AML-193 (cell line): ENCODE measurements at regions not wholly inside any gene's neighbourhood (a gene's known extent, or its start where the extent isn't known, plus 50 kb on each side); places are given as distances from the start of the nearest gene placed in this dataset.
"Not testable (repeated sequence)": the region's sequence is repeated elsewhere in the genome, so short reads cannot be mapped to it uniquely, and the experiment has no call there.

ENCODE experiments used
- DNase-seq, 2 experiments: peaks; one replicate each; lab custom pipeline; 2025; lab: John Stamatoyannopoulos, UW

DNA sequence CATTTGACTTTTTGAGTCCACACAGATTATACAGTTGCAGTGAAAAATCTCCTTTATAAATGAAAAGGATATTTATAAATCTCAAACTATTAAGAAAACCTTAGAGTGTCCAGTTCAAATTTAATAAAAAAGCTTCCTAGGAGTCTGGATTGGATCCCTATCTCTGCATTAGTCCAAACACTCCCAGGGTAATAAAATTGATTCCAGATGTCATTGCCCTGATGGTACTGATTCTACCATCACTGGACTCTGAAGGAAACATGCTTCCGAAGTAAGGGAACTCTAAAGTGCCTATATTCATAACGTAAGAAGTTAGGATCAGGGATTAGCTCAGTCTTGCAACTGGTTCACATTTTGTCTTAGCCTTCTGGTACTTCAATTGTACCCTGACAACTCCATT, 1325.1 kb upstream of the MAP3K7 start:
- no peak for DNase-seq

DNA sequence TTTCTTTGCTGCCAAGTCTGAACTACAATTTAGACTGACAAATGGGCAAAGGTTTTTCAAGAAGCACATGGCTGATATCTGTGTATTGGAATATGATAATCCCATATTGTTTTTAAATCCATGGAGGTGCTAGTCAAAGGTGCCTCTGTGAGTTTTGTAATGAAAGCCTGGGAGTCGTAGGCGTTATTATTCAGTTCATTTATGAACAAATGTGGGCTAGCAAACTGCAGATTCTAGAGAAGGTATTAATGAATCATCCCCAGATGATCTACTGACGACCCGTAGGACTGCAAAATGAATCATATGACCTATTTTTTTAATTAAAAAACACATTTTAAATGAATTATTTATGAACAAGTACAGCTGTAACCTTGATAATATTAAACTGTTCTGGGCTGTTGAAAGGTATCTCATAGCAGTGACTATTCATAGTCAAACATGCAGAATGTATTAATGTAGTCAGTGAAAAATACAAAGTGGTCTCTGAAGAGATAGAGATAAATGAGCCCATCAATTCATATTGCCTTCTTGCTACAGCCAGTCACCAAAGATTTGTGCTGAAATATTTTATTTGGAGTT, 1317.8 kb upstream of the MAP3K7 start:
- no peak for DNase-seq

DNA sequence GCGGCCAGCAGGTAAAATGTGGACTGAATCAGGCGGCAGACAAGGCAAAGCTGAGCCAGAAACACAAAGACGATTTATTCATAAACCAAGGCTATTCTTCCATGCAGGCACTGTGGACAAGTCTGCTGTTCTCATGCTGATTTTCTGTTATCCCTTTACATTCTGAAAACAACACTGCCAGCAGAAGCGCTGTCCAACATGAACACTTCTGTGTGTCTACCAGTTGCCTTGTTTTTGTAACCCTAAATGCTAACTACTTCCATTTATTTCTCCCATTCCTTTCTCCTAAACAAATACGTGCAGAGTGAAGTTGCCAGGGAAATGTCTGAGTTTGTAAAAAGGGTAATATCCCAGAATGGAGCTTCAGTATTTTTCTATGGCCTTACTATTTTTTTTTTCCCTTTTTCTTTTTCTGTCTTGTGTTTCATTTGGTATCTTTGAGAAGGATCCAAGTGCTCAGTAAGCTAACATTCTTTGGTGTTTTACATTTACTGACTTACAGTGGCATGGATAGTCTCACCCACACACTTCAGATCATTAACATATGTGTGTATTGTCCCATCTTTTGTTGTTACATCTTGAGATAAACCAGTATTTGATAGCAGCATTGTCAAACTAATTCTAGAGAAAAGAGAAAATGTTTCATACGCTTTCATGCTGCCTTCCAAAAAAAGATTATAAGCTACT, 1308.9 kb upstream of the MAP3K7 start:
- DNase-seq: no peak

DNA sequence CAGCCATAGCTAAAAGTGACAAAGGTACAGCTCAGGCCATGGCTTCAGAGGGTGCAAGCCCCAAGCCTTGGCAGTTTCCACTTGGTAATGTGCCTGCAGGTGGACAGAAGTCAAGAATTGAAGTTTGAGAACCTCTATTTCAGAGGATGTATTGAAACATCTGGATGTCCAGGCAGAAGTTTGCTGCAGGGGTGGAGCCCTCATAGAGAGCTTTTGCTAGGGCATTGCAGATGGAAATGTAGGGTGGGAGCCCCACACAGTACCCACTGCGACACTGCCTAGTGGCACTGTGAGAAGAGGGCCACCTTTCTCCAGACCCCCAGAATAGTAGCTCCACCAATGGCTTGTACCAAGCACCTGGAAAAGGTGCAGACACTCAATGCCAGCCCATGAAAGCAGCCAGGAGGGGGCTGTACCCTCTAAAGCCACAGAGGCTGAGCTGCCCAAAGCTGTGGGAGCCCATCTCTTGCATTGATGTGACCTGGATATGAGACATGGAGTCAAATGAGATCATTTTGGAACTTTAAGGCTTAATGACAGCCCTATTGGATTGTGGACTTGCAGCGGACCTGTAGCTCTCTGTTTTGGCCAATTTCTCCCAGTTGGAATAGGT, 1299.4 kb upstream of the MAP3K7 start:
- DNase-seq: no peak

DNA sequence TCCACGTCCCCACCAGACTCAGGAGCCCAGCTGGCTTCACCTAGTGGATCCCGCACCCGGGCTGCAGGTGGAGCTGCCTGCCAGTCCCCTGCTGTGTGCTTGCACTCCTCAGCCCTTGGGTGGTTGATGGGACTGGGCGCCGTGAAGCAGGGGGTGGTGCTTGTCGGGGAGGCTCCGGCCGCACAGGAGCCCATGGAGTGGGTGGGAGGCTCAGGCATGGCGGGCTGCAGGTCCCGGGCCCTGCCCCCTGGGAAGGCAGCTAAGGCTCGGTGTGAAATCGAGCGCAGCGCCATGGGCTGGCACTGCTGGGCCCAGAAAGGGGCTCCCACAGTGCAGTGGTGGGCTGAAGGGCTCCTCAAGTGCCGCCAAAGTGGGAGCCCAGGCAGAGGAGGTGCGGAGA, 1294.9 kb upstream of the MAP3K7 start:
- not testable (repeated sequence) for DNase-seq

DNA sequence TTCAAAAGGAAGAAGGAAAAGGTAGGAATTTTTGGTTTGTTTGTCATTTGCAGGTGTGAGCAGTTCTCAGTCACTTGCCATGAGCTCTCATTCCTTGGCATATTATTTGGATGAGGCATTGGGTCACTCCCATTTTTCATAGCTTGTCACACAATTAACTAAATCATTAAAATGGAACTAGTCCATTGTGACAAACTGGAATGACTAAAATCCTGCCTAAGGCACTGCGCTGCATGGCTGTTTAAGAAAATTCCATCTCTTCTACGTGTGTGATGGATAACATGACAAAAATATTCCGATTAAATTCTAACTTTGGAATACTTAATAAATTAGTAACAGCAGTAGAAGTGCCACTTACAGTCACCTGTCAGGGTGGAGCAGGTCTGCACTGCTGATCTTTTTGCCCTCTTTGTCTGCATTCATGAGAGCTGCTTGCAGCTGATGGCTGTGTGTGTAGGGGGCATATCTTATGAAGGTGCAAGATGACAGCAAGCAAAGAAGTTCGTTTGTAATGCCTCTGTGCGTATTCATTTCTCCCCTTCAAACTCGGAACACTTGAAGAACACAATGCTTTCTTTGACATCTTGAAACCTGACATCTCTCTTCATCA, 1292.6 kb upstream of the MAP3K7 start:
- DNase-seq: no peak

DNA sequence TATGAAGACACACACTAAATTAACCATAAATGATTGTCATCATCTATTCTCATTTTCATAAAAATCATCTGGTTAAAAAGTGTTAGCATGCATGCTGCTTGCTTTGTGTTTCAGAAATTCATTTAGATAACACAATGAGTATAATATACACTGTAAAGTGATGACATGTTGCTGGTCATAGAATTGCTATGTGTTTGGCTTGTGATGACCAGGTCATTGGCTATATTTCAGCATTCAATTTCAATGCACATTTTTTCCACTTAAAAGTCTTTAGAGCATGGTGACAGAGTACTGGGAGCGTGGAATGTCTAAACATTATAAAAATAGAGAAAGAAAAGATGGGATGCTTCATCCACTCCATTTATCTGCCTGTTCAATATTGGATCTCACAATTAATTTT, 1291.1 kb upstream of the MAP3K7 start:
- DNase-seq: no peak

DNA sequence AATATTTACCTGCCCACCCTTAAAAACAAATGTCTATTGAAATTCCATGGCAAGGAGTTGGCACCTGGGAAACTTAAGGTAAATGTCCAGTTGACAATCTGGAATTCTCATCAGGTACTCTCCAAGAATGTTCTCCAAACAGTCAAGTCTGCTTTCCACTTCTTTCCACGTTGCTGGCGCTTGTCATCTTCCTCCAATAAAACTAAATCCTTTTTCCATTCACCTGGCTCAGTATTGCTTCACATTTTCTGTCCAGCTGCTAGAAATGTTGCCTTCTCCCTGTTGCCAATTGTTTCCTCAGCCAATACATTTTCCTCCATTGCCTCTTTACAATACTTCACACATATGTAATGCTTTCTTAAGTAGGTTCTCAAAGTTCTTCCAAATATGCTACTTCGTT, 1288.1 kb upstream of the MAP3K7 start:
- no peak for DNase-seq

DNA sequence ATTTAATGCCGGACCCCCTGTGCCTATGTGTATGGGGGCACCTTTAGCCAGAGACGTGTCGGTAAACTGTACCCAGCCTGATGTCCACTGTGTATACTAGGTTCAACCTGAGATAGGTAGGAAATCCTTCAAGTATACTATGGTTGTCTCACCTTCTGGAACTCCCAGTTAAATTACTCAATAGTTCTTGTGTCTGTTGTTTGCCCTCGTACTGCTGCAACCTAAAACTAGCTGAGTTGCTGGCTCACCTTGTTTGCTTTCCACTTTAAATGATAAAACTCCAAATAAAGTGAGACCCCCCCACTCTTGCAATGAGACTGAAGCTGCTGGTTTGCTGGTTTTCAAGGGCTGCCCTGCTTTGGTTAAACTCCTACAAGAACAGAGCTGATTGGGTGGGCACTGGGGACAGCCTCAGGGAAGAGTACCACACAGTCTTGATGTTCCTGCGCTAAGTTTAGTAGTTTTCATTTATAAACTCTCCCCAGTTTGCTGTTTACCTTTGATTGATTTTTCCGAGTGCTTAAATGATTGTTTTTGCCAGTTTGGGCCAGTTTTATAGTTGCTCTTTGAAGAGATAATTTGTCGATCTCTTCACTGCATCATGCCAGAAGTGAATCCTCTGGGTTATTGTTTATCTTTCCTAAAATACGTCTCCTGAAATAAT, 1281.8 kb upstream of the MAP3K7 start:
- no peak for DNase-seq

DNA sequence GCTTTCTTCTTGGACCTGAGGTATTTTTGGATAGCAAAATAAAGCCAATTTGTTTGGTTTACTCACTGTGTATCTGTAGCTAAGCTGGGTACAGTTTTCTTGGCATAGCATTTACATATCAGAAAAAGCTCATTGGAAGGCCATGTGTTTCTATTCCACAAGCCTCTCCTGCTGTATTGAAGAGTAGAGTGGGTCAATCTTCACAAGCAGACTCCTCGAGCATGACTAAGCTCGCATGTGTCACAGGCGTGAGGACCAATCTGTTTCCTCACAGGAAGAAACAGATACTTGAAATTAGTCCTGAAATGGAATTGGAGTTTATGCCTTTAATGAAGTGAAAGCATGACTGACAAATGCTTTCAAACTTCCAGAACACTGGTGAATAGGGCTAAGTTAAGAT, 1279.0 kb upstream of the MAP3K7 start:
- no peak for DNase-seq

DNA sequence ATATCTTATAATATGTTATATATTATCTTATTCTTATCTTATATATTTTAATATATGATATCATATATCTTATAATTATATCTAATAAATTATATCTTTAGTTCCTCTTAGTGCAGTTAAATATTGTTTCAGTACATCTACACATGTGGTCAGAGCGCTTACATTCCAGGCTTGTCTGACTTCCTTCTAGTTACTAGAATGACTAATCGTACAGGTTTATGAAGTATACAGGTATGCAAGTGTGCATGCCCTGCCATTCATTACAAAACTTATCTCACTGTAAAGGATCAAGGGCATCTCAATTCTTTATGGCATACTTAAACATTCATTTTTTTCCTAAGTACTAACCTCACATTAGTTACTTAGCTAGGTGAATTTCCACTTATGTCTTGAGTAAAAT, 1278.0 kb upstream of the MAP3K7 start:
- no peak for DNase-seq

DNA sequence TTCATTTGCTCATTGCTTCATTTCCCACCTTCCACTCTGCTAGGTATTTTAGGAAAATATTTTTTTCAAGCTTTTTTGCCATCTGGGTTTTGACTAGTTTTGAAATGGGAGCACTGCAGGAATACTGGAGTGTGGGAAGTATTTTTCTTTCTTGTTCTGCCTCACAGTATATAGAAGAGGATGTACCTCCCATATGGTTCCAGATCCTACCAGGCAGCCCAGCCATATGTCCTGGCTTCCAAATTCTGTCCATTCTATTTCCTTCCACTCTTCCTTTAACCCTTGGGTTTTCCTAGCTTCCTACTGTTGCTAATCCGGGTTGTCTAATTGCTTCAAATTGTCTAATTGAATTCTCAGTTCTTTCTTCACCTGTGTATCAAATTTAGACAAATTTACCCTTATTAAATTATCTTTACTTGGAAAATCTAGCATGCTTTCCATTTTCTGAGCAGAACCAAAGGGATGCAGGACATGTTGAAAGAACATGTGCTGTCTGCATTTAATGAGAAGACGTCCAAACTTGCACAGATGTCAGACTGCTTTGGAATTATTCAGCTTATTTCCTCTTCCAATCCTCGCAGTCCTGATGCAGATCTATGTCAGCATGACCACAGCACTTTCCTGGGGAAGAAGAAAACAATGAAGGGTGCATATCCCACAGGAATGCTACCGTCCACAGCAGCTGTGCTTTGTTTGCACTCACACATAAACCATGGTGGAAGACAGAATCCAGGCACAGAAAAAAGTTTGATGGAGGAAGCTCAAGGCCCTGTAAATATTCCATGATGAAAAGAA, 1273.9 kb upstream of the MAP3K7 start:
- no peak for DNase-seq

DNA sequence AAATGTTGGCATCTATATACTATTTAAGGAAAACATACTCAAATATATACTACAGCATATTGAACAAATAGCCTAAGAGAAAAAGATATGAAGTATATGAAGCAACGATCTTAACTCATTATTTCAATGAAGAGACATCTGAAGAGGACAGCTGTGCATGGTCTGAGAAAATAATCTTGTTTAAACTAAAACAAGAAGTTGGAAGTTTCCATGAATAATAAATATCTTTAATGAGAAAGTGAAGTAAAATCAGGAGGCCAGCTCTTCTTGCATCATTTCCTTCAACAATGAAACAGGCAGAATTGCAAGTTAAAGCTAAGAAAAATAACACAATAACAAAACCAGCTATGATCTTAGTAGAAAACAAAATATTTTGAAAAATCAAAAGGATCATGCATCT, 1265.4 kb upstream of the MAP3K7 start:
- DNase-seq: no peak

DNA sequence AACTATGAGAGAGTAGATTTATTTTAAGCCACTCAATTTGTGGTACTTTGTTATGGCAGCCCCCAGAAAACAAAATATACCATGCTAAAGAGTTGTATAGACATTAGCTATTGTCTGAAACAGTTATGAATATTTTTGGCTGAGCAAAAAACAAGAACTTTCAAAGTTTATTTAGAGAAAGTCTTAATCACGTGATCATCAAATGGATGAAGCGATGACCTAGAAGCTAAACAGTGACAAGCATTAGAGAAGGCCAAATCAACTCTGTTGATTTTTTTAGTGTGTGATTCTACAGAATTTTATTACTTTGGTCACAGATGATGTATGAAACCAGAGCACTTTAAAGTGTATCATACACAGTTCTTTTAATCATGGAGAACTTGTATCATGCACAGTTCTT, 1247.9 kb upstream of the MAP3K7 start:
- DNase-seq: no peak

DNA sequence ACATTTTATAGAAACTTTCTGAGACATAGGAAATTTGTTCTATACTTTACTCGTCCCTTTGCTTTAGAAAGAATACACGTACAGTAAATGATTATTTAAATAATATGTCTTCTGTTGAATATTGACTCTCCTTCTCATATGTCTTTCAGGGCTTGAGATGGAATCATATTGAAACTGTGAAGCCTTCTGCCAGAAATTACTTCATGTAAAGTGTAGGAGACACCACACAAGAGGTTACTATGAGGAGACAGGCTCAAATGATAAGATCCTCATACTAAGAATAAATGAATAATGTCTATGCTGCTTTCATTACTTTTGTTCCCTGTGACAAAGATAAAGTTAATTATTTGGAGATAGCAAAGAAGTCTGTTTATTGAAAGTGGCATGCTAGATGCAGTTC, 1240.3 kb upstream of the MAP3K7 start:
- no peak for DNase-seq

DNA sequence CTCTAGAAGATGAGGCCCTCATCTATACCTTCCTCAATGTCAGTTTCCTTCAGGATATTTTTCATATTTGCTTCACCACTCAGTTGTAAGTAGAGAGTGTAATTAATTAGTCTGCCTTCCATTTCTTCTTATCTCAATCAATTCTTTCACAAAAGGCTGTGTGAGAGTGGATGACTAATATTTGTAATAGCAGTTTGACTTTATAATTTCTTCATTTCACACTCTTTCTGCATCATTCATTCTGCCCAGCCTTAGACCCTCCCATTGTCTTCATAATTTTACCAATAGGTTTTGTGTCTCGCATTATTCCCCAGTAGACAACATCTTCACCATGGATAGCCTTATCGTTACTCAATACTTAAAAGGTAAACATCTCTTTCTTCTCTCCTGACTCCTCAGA, 1239.3 kb upstream of the MAP3K7 start:
- no peak for DNase-seq

DNA sequence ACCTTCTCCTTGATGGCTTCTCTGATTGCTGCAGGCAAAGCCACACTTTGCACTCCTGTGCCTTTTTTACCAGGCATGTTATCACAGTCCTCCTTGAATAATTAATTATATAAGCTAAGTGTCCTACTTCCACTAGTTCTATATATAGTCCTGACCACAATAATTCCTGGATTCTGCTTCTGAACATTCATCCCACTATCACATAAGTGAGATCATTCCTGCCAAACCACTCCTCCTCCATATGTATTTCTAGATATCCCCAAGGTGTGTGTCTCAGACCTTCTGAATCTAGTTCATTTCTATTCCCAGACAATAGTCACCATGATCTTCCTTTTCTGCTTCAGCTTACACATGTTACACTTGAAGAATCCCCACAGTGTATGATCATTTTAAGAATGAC, 1237.5 kb upstream of the MAP3K7 start:
- no peak for DNase-seq

DNA sequence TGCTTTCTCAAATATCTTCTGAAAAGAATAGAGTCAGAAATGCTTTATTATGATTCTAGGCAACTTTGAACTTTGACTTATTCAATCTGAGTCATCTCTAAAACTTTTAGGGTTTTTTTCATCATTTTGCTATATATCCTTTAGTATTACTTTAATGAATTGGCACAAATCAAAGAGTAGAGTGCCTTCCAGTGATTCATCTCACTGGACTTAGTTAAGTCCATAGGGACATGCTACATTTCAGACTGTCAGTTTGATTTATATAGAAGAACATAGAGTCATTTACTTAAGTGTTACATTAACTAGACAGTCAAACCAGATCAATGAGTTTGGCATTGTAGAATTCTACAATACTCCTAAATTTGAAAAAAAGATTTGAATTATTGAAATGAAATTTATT, 1235.7 kb upstream of the MAP3K7 start:
- no peak for DNase-seq

DNA sequence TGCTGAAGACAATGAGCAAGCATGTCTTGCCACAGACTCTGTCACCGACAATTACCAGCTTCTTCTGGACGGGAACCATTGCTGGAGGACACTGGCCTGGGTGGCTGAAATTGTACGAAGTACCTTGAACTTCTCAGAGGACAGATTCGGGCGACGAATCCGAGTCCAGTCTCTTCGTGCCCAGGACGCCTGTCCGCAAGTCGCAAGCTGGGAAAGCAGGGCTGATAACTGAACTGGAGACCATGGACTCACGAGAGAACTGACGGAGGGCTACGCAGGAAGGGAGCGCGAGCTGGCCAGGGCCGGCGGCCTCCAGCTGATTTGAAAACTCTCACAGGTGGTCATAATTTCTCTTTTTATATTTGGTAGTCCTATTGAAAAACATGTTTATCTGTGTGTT, 1229.5 kb upstream of the MAP3K7 start:
- DNase-seq: no peak

DNA sequence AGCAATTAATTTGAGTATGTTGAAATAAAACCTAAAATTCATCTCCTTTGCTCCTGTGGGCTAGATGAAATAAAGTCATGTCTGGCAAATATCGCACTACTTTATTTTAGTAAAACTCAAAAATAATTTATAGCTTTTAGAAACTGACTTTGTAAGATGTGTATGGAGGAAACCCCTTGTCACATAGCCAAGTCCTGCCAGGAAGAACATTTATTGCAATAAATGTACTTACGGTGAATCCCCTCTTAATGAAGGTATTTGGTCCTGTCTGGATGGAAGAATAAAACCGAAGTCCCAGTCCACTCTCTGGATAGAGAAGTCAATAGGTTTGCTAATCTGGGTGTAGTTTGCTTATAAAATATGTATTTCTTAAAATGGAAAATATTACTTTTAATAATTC, 1226.8 kb upstream of the MAP3K7 start:
- DNase-seq: no peak

DNA sequence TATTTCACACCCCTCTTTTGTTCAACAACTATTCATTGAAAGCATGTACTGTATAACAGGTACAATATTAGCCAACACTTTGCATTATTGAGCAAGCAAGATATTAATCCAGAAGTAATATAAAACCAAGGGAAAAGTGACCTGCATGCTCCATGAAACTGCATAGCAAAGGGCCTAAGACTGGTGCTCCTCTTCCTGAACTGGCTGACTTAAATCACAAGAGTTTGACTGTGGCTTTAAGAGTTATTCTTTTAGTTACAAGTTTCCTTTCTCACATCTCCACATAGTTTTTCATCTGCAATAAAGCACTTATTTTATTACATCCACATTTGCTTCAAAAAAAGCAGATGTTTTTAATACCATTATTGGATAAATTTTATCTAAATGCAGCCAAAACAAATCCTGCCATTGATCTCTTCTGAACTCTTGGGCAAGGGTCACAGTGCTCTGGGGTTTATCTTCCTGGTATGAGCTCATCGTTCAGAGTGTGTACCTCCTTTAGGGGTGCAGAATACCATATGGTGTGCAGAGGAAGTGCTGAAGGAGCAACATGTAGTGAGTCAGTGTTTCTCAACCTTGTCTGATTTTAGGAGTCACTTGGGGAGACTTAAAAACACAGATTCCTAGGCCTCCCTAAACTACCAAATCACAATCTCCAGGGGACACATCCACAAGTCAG, 1225.9 kb upstream of the MAP3K7 start:
- DNase-seq: no peak

DNA sequence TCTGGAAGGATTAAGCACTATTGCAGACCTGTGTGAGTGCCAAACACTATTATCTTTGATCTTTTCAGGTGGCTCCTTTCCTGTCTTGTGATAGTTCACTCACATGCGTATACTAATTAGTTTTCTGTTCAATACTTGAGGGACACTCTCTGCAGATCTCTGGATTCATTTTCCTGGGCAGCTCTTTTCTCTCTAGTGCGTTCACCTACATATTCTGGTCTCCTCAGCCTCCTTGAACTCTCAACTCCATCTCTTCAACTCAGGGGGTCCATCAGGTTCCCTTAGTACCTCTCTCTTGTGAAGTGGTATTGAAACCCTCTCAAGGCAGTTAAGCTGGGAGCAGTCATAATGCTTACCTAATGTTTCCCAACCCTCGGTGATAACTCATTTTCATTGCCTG, 1218.1 kb upstream of the MAP3K7 start:
- DNase-seq: no peak
